Endothelial cell of umbilical vein (primary cell): ENCODE measurements at regions not wholly inside any gene's neighbourhood (a gene's known extent, or its start where the extent isn't known, plus 50 kb on each side); places are given as distances from the start of the nearest gene placed in this dataset.

ENCODE experiments used
- BruUV-seq: library from RNA; stranded (reverse); fragments of 400-500 nt; replicated peaks from 2 replicates; lab custom pipeline; 2021; lab: Mats Ljungman, UMichigan
- CTCF ChIA-PET: fragments of 300-600, 350-600 bp; sonication (Branson Sonifier 250); formaldehyde crosslinking; loops from one replicate; lab custom pipeline; 2021; ENCODE audit warnings: antibody characterized with exemption, inconsistent platforms; lab: Charles Lee
- POLR2A ChIA-PET: fragments of 300-600, 350-600 bp; sonication (Branson Sonifier 250); formaldehyde crosslinking; loops from one replicate; lab custom pipeline; 2021; ENCODE audit warnings: antibody characterized with exemption, inconsistent platforms; lab: Charles Lee
- DNase-seq: peaks from one replicate; pipeline ENCODE4 v3.0.0-alpha.2; 2011; ENCODE audit warnings: low read depth, low spot score
- FAIRE-seq: peaks from 2 replicates; lab custom pipeline; 2011; peaks lifted over from hg19 to GRCh38; lab: Jason Lieb, UNC
- H2AFZ ChIP-seq: 2 replicates; pipeline ENCODE4 v1.6.0; 2012; ENCODE audit warnings: low read depth, low read length, control low read depth, inconsistent platforms
- H3K27ac ChIP-seq: 2 replicates; pipeline ENCODE4 v1.5.1; 2011; ENCODE audit warnings: low read depth, mild to moderate bottlenecking, control low read depth, low read length, moderate library complexity; ENCODE audit not compliant: insufficient read depth
- H3K27me3 ChIP-seq, 2 experiments: 2 replicates each; pipeline versions ENCODE4 v1.6.0 to v1.6.1; 2011; ENCODE audit warnings: low read length in 2 of 2, mixed read lengths in 1 of 2; ENCODE audit not compliant: control insufficient read depth in 2 of 2, insufficient read depth in 2 of 2
- H3K36me3 ChIP-seq, 2 experiments: 2 replicates in 1 of 2; 3 replicates in 1 of 2; pipeline ENCODE4 v1.5.1; 2011; ENCODE audit warnings: low read length in 2 of 2, mild to moderate bottlenecking in 1 of 2, moderate library complexity in 1 of 2; ENCODE audit not compliant: control insufficient read depth in 2 of 2, insufficient read depth in 2 of 2; ENCODE audit errors: extremely low read depth in 1 of 2
- H3K4me1 ChIP-seq: 3 replicates; pipeline ENCODE4 v1.5.1; 2011; ENCODE audit warnings: mild to moderate bottlenecking, low read length; ENCODE audit not compliant: control insufficient read depth, insufficient read depth; ENCODE audit errors: extremely low read depth
- H3K4me2 ChIP-seq: 2 replicates; pipeline ENCODE4 v1.6.1; 2011; ENCODE audit warnings: low read length, control low read depth, mixed read lengths; ENCODE audit not compliant: insufficient read depth
- H3K4me3 ChIP-seq, 3 experiments: fragments of 200-600 bp in 1 of 3; sonication (generic), shearing (Covaris generic) in 1 of 3; replicated peaks in 1 of 3; 2 replicates each; pipeline ENCODE4 v1.5.1; 2011 to 2016; ENCODE audit warnings: control low read depth in 3 of 3, low read length in 3 of 3, mild to moderate bottlenecking in 2 of 3, inconsistent platforms in 1 of 3, low read depth in 1 of 3, moderate library complexity in 1 of 3; ENCODE audit not compliant: insufficient read depth in 1 of 3
- H3K79me2 ChIP-seq: 2 replicates; pipeline ENCODE4 v1.6.0; 2012; ENCODE audit warnings: low read length, inconsistent platforms; ENCODE audit not compliant: control insufficient read depth, insufficient read depth
- H3K9ac ChIP-seq: replicated peaks from 2 replicates; pipeline ENCODE3; 2011; ENCODE audit warnings: low read length, control low read depth; ENCODE audit not compliant: insufficient read depth; ENCODE audit errors: extremely low read depth
- H3K9me1 ChIP-seq: replicated peaks from 3 replicates; pipeline ENCODE4 v1.6.0; 2011; ENCODE audit warnings: mild to moderate bottlenecking, low read length; ENCODE audit not compliant: control insufficient read depth, insufficient read depth; ENCODE audit errors: extremely low read depth
- H3K9me3 ChIP-seq: replicated peaks from 2 replicates; pipeline ENCODE4 v1.5.1; 2012; ENCODE audit warnings: low read length, inconsistent platforms; ENCODE audit not compliant: control insufficient read depth, insufficient read depth
- H4K20me1 ChIP-seq: replicated peaks from 2 replicates; pipeline ENCODE3; 2011; ENCODE audit warnings: mild to moderate bottlenecking, low read length; ENCODE audit not compliant: control insufficient read depth, insufficient read depth; ENCODE audit errors: extremely low read depth
- EZH2 ChIP-seq: IDR thresholded peaks from 2 replicates; pipeline ENCODE4 v1.6.1; 2012; ENCODE audit warnings: borderline replicate concordance, low read depth, mild to moderate bottlenecking, moderate library complexity, low read length, inconsistent platforms; ENCODE audit not compliant: severe bottlenecking
- FOS ChIP-seq: IDR thresholded peaks from 2 replicates; pipeline ENCODE4 v1.6.1; 2011; ENCODE audit warnings: mild to moderate bottlenecking, low read length, moderate library complexity, borderline replicate concordance; ENCODE audit not compliant: insufficient read depth
- GATA2 ChIP-seq: IDR thresholded peaks from 2 replicates; pipeline ENCODE4 v1.7.0; 2011; ENCODE audit warnings: low read depth, mild to moderate bottlenecking, moderate library complexity, mixed read lengths, low read length; ENCODE audit not compliant: insufficient read length, insufficient read depth
- JUN ChIP-seq: IDR thresholded peaks from 2 replicates; pipeline ENCODE4 v1.6.1; 2011; ENCODE audit warnings: borderline replicate concordance, low read depth; ENCODE audit not compliant: insufficient read length, insufficient read depth
- MAX ChIP-seq: IDR thresholded peaks from 2 replicates; pipeline ENCODE4 v1.6.1; 2011; ENCODE audit not compliant: insufficient read depth, insufficient read length
- MYC ChIP-seq: IDR thresholded peaks from one replicate; pipeline ENCODE4 v1.6.1; 2011; ENCODE audit warnings: mild to moderate bottlenecking, low read depth, low read length
- POLR2A ChIP-seq: IDR thresholded peaks from 2 replicates; pipeline ENCODE4 v1.6.1; 2012; ENCODE audit warnings: low read depth, mild to moderate bottlenecking, control low read depth, low read length
- POLR2AphosphoS5 ChIP-seq: IDR thresholded peaks from 2 replicates; pipeline ENCODE4 v1.6.1; 2012; ENCODE audit warnings: low read depth, mild to moderate bottlenecking, control low read depth, low read length, moderate library complexity; ENCODE audit not compliant: insufficient read depth
- dilution Hi-C: fragments of 300-500 bp; cut with MboI; formaldehyde crosslinking; loops from one replicate; pipeline ENCODE4 v1.15.0; 2019; ENCODE audit warnings: low sequenced_read_pairs; ENCODE audit not compliant: extremely low pct_ligation_motif_present
- intact Hi-C: fragments of 100-400 bp; cut with micrococcal nuclease; formaldehyde crosslinking; loops from one replicate; pipeline ENCODE4 v1.10.0; 2022
- TF ChIP-seq, protein P1 (sequence below), 2 donors: IDR thresholded peaks; 1 replicate in 1 of 2; 2 replicates in 1 of 2; pipeline ENCODE4 v1.5.1; 2011; ENCODE audit warnings: low read length in 2 of 2, mild to moderate bottlenecking in 2 of 2, moderate library complexity in 2 of 2, control low read depth in 1 of 2, inconsistent platforms in 1 of 2, low read depth in 1 of 2; ENCODE audit not compliant: insufficient read depth in 1 of 2; ENCODE audit errors: extremely low read depth in 1 of 2

GRCh38 chr10:29166713-29167112, 122.2 kb upstream of the LYZL1 start:
- Histone ChIP-seq H2AFZ (no peak overlapping the region), H3K9ac (no peak overlapping the region), H3K27ac (no peak overlapping the region), H3K4me2 (no peak overlapping the region), H3K9me3 (no peaks in the 10 kb centered on the region), H4K20me1 (no peaks in the 10 kb centered on the region), H3K27me3 (no peaks in the 10 kb centered on the region), H3K4me3 (no peak overlapping the region), H3K9me1 (no peaks in the 10 kb centered on the region), H3K79me2 (no peaks in the 10 kb centered on the region), H3K36me3 (no peaks in the 10 kb centered on the region), H3K4me1 (no peaks in the 10 kb centered on the region)
- ChIA-PET POLR2A (no interaction called here), CTCF (no interaction called here)
- no peak for FAIRE-seq
- intact Hi-C loops: no loop called here
- no peak for DNase-seq
- dilution Hi-C loops: no loop called here
- TF ChIP-seq JUN (no peak), POLR2A (no peak), MAX (no peak), POLR2AphosphoS5 (no peak), EZH2 (no peak), GATA2 (no peak), FOS (no peak), MYC (no peak)
- TF ChIP-seq, protein P1, sequence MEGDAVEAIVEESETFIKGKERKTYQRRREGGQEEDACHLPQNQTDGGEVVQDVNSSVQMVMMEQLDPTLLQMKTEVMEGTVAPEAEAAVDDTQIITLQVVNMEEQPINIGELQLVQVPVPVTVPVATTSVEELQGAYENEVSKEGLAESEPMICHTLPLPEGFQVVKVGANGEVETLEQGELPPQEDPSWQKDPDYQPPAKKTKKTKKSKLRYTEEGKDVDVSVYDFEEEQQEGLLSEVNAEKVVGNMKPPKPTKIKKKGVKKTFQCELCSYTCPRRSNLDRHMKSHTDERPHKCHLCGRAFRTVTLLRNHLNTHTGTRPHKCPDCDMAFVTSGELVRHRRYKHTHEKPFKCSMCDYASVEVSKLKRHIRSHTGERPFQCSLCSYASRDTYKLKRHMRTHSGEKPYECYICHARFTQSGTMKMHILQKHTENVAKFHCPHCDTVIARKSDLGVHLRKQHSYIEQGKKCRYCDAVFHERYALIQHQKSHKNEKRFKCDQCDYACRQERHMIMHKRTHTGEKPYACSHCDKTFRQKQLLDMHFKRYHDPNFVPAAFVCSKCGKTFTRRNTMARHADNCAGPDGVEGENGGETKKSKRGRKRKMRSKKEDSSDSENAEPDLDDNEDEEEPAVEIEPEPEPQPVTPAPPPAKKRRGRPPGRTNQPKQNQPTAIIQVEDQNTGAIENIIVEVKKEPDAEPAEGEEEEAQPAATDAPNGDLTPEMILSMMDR (IDR thresholded peaks at IDR 0.05; ENCODE audit: extremely low read depth in 1 of 2, insufficient read depth in 1 of 2, low read depth in 1 of 2, low read length in 2 of 2): no peak
- BruUV-seq: no TSS peak
